ENCODE measurements at regions not wholly inside any gene's neighbourhood (a gene's known extent, or its start where the extent isn't known, plus 50 kb on each side); places are given as distances from the start of the nearest gene placed in this dataset.

DNA sequence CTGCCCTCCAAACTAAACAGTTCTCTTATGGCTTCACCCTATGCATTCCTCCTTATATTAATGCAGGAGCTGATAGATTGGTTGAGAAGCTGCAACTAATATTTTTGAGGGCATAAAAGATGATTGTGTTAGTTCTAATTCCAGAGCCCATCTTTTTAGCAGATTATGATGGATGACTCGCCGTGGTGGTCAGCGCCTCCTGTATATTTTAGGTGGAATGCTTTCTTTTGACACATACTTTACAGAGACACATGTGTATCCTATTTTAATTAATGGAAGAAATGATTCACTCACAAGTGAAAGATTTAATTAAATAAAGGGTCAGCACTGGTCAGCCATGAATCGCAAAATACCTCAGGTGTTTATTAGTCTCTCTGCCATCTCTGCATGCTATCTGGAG is 120.7 kb downstream of the TM2D1 start:
- no peak for TF ChIP-seq CTCF (IDR thresholded peaks at IDR 0.05; ENCODE audit: low read depth, low read length, missing control alignments)
- no peak overlapping the region for H3K4me3 ChIP-seq (replicated peaks; ENCODE audit: low read depth, low read length)
- no peak for DNase-seq (ENCODE audit: extremely low read depth, low read depth)

DNA sequence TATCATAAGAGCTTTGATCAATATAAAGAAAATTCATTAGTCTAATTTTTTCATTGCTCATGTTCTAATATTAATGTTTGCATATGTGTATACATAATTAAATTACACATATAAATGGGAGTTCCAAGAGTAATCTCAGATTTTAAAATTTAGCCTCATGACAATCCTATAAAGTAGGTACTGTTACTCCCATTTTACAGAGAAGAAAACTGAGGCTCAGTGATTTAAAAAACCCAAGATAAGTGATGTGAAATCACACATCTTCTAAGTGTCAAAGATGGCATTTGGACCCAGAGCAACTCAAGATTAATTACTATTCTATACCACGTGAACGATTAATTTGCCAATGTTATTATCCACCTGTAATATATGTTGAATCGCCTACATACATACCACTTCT is 122.3 kb downstream of the TM2D1 start:
- DNase-seq (ENCODE audit: extremely low read depth, low read depth) = no peak
- H3K4me3 ChIP-seq (replicated peaks; ENCODE audit: low read depth, low read length) = no peak overlapping the region
- no peak for TF ChIP-seq CTCF (IDR thresholded peaks at IDR 0.05; ENCODE audit: low read depth, low read length, missing control alignments)

- H3K4me3 ChIP-seq (replicated peaks; ENCODE audit: low read depth, low read length) = no peak overlapping the region
- no peak for DNase-seq (ENCODE audit: extremely low read depth, low read depth)
- no peak for TF ChIP-seq CTCF (IDR thresholded peaks at IDR 0.05; ENCODE audit: low read depth, low read length, missing control alignments)
Measured at GRCh38 chr1:61597601-61598000, 127.3 kb downstream of the TM2D1 start.

GRCh38 chr1:61593331-61593730 is 131.6 kb downstream of the TM2D1 start:
- no peak for DNase-seq (ENCODE audit: extremely low read depth, low read depth)
- no peak overlapping the region for H3K4me3 ChIP-seq (replicated peaks; ENCODE audit: low read depth, low read length)
- no peak for TF ChIP-seq CTCF (IDR thresholded peaks at IDR 0.05; ENCODE audit: low read depth, low read length, missing control alignments)

DNA sequence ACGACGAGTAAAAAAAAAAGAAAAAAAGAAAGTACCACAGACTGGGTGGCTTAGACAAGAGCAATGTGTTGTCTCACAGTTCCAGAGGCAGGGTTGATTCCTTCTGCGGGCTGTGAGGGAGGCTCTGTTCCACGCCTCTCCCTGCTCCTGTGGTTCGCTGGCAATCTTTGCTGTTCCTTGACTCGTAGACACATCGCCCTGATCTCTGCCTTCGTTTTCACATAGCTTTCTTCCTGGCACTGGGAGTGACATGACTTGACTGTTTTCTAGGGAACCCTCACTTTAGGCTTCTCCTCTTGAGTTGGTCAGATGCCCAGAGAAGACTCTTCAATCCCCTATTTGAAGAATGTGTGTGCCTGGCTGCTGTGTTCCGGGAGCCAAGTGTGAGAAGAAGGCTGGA is 133.6 kb downstream of the TM2D1 start:
- H3K4me3 ChIP-seq (replicated peaks; ENCODE audit: low read depth, low read length) = no peak overlapping the region
- TF ChIP-seq CTCF (IDR thresholded peaks at IDR 0.05; ENCODE audit: low read depth, low read length, missing control alignments) = no peak
- no peak for DNase-seq (ENCODE audit: extremely low read depth, low read depth)

DNA sequence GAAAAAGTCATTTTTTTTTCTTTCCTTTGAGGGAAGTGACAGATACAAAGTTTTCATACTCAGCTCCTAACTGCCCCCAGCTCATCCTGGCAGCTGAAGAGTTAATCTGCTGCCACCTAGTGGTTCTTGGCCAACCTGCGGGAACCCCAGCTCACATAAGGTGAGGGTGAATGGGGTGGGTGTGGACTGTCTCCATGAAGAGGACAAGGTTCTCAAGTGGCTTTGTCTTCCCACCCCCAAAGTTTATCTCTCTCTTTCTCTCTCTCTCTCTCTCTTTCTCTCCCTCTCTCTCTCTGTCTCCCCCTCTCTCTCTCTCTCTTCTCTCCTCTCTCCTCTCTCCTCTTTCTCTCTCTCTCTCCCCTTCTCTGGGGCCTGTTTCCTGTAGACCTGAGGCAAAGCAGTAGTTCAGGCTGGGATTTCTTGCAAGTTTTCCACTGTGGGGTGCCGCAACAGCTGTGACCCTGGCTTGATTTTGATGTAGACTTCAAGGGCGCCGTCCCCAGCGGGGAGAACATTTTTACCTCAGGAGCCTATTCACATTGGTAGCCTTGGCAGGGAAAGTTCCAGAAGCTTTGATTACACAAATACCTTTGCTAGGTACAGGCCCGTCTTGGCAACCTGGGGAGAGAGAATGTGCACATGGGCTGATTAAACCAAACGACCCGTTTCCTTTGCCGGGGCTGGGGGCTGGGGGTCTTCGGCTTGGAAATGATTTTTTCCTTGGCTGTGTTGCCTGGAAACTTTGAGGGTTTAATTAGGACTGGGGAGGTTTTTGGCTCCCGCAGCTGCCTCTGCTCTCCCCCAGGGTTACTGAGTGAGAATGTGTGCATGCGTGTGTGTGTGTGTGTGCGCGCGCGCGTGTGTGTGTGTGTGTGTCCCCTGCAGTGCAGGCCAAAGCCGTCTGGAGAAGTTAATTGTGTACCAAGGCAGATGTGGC is 135.9 kb downstream of the TM2D1 start:
- DNase-seq (ENCODE audit: extremely low read depth, low read depth) = peak; percentile 42
- no peak overlapping the region for H3K4me3 ChIP-seq (replicated peaks; ENCODE audit: low read depth, low read length)
- peak; percentile 92 for TF ChIP-seq CTCF (IDR thresholded peaks at IDR 0.05; ENCODE audit: low read depth, low read length, missing control alignments)
